ENCODE measurements at regions not wholly inside any gene's neighbourhood (a gene's known extent, or its start where the extent isn't known, plus 50 kb on each side); places are given as distances from the start of the nearest gene placed in this dataset.

- H3K9me3 ChIP-seq (ENCODE audit: control insufficient read depth, insufficient read depth, low read length) = no peaks in the 10 kb centered on the region; the same call in 1 of the 2 replicates
- H2BK15ac ChIP-seq (ENCODE audit: low read depth, low read length) = no peak overlapping the region
- TF ChIP-seq POLR2A (IDR thresholded peaks at IDR 0.05; ENCODE audit: low read depth, low read length) (no peak), MAFK (IDR thresholded peaks at IDR 0.05; ENCODE audit: low read depth, low read length) (no peak), NFE2L2 (IDR thresholded peaks at IDR 0.05; ENCODE audit: low read depth, low read length) (no peak), USF2 (IDR thresholded peaks at IDR 0.05; ENCODE audit: low read depth, low read length) (no peak), FOS (IDR thresholded peaks at IDR 0.05; ENCODE audit: low read depth, low read length) (no peak), CHD1 (IDR thresholded peaks at IDR 0.05; ENCODE audit: low read depth, low read length) (no peak), CEBPB (IDR thresholded peaks at IDR 0.05; ENCODE audit: low read depth, low read length) (no peak), MAZ (IDR thresholded peaks at IDR 0.05; ENCODE audit: borderline replicate concordance, low read depth, low read length) (no peak)
- TF ChIP-seq, protein P1, sequence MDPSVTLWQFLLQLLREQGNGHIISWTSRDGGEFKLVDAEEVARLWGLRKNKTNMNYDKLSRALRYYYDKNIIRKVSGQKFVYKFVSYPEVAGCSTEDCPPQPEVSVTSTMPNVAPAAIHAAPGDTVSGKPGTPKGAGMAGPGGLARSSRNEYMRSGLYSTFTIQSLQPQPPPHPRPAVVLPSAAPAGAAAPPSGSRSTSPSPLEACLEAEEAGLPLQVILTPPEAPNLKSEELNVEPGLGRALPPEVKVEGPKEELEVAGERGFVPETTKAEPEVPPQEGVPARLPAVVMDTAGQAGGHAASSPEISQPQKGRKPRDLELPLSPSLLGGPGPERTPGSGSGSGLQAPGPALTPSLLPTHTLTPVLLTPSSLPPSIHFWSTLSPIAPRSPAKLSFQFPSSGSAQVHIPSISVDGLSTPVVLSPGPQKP (IDR thresholded peaks at IDR 0.05; ENCODE audit: borderline replicate concordance, low read depth, low read length) = no peak
- ChIA-PET POLR2A (ENCODE audit: unreplicated experiment) (no interaction called here), CTCF (no interaction called here)
- intact Hi-C loops (cut with micrococcal nuclease) (no loop called here), in situ Hi-C loops (cut with MboI; ENCODE audit: low sequenced_read_pairs) (no loop called here), dilution Hi-C loops (cut with HindIII; ENCODE audit: low sequenced_read_pairs, unreplicated experiment) (no loop called here)
- no peak overlapping the region for H4K91ac ChIP-seq (ENCODE audit: insufficient read depth, low read depth, low read length)
- no peak overlapping the region for H3K14ac ChIP-seq (replicated peaks; ENCODE audit: low read depth, low read length)
- no TSS peak for BruUV-seq (replicated peaks)
- no peaks in the 10 kb centered on the region for H3K79me1 ChIP-seq (ENCODE audit: low read depth in 1 of 2, low read length in 2 of 2)
- H3K4me3 ChIP-seq (ENCODE audit: insufficient read depth, low read depth, low read length) = no peak overlapping the region
- H2BK5ac ChIP-seq (ENCODE audit: low read depth, low read length, poor library complexity, severe bottlenecking) = no peak overlapping the region
- no peak overlapping the region for H2BK20ac ChIP-seq (ENCODE audit: low read depth, low read length)
- no peaks in the 10 kb centered on the region for H4K20me1 ChIP-seq (ENCODE audit: insufficient read depth, low read length)
- H3K23ac ChIP-seq (ENCODE audit: low read depth, low read length) = no peak overlapping the region
- ATAC-seq (ENCODE audit: low read depth) (no peak), DNase-seq (no peak)
- H3K4ac ChIP-seq (ENCODE audit: low read depth, low read length) = no peak overlapping the region
- H4K5ac ChIP-seq (ENCODE audit: low read depth, low read length) = no peak overlapping the region
- no peak overlapping the region for H3K9ac ChIP-seq (ENCODE audit: low read depth, low read length)
- H4K8ac ChIP-seq (ENCODE audit: low read depth in 2 of 2, low read length in 2 of 2) = no peak overlapping the region
- no peak overlapping the region for H2AFZ ChIP-seq (replicated peaks; ENCODE audit: low read length, poor library complexity)
- H3K27ac ChIP-seq (ENCODE audit: insufficient read depth, low read length) = no peak overlapping the region
- no peaks in the 10 kb centered on the region for H3K9me1 ChIP-seq (ENCODE audit: insufficient read depth, low read length)
- no peak overlapping the region for H2BK120ac ChIP-seq (ENCODE audit: low read depth, low read length)
- no peak overlapping the region for H3K18ac ChIP-seq (ENCODE audit: low read depth, low read length)
- peaks cover 12% of the 10 kb centered on the region for H3K27me3 ChIP-seq (ENCODE audit: control insufficient read depth, insufficient read depth, low read length)
- no peak overlapping the region for H2AK9ac ChIP-seq (replicated peaks; ENCODE audit: low read depth, low read length, poor library complexity)
- no peak overlapping the region for H3K4me2 ChIP-seq (ENCODE audit: low read depth, low read length)
- no peak overlapping the region for H3K56ac ChIP-seq (ENCODE audit: extremely low read depth, insufficient read depth, low read length)
- H2AK5ac ChIP-seq (ENCODE audit: low read depth, low read length) = no peak overlapping the region
- 17% methylated on average over 1 of the region's 11 CpGs; no CpG with 5 or more reads in 1 of the 2 experiments for WGBS, 2 experiments (ENCODE audit: extremely low coverage in 2 of 2, insufficient read length in 1 of 2)
- H3K36me3 ChIP-seq (ENCODE audit: control insufficient read depth, insufficient read depth, low read length) = no peaks in the 10 kb centered on the region
- no peaks in the 10 kb centered on the region for H3K4me1 ChIP-seq (ENCODE audit: control insufficient read depth, insufficient read depth, low read length)
Observed at GRCh38 chr13:50467156-50468110, 376.1 kb downstream of the DLEU7 start.
